ENCODE measurements at regions not wholly inside any gene's neighbourhood (a gene's known extent, or its start where the extent isn't known, plus 50 kb on each side); places are given as distances from the start of the nearest gene placed in this dataset.

DNA sequence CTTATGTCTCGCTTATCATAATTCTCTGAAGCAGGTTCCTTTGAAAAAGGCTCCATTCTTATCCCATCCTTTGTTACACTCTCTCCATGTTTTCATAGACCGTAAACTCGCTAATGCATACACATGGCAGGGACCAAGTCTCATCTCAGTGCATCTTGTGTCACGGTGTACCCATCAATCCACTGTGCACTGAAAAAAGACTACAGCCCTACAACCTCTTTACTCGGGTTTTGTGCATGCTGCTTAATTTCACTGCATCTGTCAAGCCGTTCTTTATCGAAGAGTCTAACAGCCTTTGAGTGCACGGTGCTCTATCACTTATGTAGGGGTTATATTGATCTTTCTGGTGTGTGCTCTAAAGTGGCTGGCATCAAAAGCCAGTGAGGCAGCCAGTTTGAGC is 302.9 kb upstream of the ERBB4 start:
- no peak for TF ChIP-seq CTCF (IDR thresholded peaks at IDR 0.05)
- TF ChIP-seq POLR2A (IDR thresholded peaks at IDR 0.05), result no peak
